ENCODE measurements at regions not wholly inside any gene's neighbourhood (a gene's known extent, or its start where the extent isn't known, plus 50 kb on each side); places are given as distances from the start of the nearest gene placed in this dataset.
"Not testable (repeated sequence)": the region's sequence is repeated elsewhere in the genome, so short reads cannot be mapped to it uniquely, and the experiment has no call there.

DNA sequence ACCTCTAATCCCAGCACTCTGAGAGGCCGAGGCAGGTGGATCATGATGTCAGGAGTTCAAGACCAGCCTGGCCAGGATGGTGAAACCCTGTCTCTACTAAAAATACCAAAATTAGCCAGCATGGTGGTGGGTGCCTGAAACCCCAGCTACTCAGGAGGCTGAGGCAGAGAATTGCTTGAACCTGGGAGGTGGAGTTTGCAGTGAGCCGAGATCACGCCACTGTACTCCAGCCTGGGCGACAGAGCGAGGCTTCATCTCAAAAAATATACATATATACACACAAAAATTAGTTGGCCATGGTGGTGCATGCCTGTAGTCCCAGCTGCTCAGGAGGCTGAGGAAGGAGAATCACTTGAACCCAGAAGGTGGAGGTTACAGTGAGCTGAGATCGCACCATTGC lies 273.6 kb downstream of the GOLGA6L6 start:
- DNase-seq (ENCODE audit: low read depth, low spot score): not testable (repeated sequence)

DNA sequence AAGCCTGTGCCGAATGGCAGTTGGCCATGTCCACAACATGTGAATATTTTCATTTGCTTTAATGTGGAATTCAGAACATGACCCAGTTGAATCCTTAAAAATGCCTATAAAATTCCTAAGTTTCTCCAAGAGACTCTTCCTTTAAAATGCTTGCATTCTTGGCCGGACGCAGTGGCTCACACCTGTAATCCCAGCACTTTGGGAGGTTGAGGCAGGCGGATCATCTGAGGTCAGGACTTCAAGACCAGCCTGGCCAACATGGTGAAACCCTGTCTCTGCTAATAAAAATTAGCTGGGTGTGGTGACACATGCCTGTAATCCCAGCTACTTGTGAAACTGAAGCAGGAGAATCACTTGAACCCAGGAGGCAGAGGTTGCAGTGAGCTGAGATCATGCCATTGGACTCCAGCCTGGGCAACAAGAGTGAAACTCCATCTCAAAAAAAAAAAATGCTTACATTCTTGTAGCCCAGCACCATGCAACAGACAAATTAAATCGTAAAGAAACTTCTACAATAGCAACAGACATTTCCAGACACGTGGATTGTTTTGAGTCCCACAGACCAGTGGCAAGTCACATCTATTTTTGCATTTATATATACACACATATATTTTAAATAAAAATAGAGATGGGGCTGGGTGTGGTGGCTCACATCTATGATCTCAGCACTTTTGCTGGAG lies 274.4 kb downstream of the GOLGA6L6 start:
- DNase-seq (ENCODE audit: low read depth, low spot score): not testable (repeated sequence)

DNA sequence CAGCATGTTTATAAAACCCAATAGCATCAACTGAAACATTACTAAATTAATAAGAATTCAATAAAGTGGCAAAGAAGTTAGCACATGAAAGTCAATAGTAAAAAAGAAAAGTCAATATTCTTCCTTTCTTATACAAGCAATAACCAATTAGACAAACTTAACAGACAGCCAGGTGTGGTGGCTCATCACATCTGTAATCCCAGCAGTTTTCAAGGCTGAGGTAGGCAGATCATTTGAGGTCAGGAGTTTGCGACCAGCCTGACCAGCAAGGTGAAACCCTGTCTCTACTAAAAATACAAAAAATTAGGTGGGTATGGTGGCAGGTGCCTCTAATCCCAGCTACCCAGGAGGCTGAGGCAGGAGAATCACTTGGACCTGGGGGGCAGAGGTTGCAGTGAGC lies 275.9 kb downstream of the GOLGA6L6 start:
- DNase-seq (ENCODE audit: low read depth, low spot score): not testable (repeated sequence)

DNA sequence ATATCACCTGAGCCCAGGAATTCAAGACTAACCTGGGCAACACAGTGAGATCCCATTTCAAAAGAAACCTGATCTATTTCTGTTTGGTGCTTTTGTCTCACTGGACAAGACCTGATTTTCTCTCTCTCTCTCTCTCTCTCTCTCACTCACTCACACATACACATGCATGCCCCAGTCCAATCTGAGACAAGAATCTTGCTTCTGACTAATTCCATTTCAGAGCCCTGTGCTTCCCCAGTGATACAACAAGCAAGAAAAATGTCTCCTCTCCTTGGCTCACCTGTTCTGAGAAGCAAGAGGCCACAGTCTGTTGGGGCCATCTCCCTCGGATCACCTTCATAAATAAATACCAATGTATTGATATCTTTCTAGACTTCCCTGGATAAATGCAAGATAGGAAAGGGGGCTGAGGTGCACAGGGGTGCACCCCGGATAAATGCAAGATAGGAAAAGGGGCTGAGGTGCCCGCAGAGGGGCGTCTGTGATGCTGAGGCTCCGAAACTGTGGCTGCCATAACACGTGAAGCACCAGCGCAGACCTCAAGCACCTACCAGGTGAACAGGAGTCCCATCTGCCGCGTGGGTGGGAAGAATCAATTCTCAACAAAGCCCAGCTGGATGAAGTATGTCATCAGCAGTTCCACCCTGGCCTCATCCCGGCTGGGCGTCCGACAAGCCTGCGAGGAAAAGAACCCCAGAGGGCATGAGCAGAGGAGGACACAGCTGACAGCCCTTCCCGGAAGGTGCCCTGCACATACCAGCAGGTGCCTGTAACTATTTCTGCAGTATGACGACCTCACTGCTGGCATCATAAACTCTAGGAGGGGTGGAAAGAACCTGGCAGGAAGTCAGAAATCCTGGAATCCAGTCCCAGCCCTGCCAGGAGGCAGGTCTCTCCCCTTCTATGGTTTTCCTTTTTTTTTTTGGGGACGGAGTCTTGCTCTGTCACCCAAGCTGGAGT lies 280.0 kb downstream of the GOLGA6L6 start:
- not testable (repeated sequence) for DNase-seq (ENCODE audit: low read depth, low spot score)

DNA sequence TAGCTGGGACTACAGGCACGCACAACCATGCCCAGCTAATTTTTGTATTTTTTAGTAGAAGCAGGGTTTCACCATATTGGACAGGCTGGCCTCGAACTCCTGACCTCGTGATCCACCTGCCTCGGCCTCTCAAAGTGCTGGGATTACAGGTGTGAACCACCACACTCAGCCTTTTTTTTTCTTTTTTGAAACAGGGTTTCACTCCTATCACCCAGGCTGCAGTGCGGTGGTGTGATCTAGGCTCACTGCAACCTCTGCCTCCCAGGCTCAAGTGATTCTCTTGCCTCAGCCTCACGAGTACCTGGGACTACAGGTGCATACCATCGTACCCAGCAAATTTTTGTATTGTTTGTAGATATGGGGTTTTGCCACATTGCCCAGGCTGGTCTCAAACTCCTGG lies 280.9 kb downstream of the GOLGA6L6 start:
- not testable (repeated sequence) for DNase-seq (ENCODE audit: low read depth, low spot score)

DNA sequence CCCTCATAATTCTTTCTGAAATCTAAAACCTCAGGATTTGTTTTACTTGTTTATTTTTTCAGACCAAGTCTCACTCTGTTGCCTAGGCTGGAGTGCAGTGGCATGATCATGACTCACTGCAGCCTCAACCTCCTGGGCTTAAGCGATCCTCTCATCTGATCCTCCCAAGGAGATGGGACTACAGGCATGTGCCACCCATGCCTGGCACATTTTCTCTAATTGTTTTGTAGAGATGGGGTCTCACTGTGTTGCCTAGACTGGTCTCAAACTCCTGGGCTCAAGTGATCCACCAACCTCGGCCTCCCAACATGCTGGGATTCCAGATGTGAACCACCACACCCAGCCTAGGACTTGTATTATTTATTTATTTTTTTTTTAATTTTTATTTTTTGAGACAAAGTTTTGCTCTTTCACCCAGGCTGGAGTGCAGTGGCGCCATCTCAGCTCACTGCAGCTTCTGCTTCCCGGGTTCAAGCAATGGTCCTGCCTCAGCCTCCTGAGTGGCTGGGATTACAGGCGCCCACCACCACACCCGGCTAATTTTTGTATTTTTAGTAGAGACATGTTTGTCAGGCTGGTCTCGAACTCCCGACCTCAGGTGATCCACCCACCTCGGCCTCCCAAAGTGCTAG lies 281.9 kb downstream of the GOLGA6L6 start:
- not testable (repeated sequence) for DNase-seq (ENCODE audit: low read depth, low spot score)

DNA sequence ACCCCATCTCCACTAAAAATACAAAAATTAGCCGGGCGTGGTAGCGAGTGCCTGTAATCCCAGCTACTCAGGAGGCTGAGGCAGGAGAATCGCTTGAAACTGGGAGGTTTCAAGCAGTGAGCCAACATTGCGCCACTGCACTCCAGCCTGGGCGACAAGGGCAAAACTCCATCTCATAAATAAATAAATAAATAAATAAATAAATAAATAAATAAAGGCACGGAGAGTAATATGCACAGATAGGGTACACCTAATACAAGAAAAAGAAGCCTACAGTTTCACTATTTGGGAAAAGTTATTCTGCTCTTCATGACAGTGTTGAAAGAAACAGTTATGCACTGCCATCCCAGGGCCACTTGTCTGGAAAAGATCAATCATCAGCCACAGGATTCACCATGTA lies 285.2 kb downstream of the GOLGA6L6 start:
- not testable (repeated sequence) for DNase-seq (ENCODE audit: low read depth, low spot score)

DNA sequence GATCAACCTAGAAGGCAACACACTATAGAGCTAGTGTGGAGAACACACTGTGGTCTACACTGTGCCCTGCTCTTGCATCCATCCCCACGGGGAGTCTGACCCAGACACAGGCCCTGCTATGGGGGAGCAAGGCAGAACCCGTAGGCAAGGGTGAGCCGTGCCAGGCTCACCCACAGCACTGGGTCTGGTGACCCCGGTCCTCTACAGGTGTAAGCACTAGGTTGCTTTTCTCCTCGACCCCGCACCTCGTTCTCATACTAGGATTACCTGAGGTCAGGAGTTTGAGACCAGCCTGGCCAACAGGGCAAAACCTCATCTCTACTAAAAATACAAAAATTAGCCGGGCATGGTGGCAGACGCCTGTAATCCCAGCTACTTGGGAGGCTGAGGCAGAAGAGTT lies 286.0 kb downstream of the GOLGA6L6 start:
- not testable (repeated sequence) for DNase-seq (ENCODE audit: low read depth, low spot score)

DNA sequence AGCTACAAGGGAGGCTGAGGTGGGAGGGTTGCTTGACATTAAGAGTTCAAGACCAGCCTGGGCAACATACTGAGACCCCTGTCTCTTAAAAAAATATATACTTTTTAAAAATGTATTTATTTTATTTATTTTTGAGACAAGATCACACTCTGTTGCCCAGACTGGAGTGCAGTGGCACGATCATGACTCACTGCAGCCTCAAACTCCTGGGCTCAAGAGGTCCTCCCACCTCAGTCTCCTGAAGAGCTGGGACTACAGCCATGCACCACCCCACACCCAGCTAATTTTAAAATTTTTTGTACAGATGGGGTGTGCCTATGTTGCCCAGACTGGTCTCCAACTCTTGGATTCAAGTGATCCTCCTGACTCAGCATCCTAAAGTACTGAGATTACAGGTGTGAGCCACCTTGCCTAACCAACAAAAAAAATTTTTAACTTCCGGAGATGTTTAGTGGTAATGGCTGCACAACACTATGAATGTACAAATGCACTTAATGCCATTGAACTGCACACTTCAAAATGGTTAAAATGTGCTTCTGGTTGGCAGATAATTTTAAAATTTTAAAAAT lies 288.5 kb downstream of the GOLGA6L6 start:
- DNase-seq (ENCODE audit: low read depth, low spot score): not testable (repeated sequence)

DNA sequence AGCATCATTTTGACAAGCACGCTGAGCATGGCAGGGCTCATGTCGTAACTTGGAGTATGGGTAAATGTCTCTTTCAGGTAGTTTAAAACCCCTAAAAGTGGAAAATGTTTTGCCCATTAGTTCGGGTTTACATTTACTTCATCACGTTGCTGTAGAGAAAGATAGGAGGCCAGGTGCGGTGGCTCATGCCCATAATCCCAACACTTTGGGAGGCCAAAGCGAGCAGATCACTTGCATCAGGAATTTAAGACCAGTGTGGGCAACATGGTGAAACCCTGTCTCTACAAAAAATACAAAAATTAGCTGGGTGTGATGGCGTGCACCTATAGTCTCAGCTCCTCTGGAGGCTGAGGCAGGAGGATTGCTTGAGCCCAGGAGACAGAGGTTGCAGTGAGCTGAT lies 289.6 kb downstream of the GOLGA6L6 start:
- DNase-seq (ENCODE audit: low read depth, low spot score): not testable (repeated sequence)

DNA sequence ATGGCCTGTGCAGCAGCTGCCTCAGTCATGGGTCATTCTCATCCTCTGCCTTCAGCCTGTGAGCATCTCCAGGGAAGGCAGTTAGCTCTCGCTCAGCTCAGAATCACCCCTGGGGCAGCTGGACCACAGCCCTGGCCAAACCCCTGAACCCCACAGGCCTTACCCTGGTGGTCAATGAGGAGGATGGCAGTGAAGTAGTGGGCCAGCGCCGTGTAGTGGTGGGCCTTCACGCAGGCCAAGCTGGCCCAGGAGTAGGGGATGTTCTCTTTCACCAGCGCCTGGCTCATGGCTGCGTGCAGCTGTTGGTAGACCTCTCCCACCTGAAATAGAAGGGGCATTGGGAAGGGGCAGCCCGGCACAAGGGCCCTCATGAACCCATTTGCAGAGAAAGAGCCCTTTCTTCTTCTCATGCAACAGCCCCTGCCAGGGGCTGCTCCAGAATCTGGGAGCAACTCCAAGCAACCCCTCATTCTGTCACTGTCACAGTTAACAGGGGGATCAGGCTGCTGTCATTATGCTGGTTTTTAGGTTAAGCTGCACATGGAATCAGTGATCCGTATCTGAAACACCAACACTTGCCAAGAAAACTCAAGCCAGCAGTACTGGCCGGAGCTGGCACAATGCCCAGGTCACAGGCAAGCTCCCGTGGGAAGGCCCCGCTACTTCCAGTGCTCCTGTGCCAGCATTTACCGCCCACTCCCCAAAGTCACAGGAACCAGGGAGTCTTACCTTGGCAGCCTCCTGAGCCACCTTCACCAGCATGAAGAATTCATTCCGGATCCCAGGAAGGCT lies 290.2 kb downstream of the GOLGA6L6 start:
- DNase-seq (ENCODE audit: low read depth, low spot score): not testable (repeated sequence)

DNA sequence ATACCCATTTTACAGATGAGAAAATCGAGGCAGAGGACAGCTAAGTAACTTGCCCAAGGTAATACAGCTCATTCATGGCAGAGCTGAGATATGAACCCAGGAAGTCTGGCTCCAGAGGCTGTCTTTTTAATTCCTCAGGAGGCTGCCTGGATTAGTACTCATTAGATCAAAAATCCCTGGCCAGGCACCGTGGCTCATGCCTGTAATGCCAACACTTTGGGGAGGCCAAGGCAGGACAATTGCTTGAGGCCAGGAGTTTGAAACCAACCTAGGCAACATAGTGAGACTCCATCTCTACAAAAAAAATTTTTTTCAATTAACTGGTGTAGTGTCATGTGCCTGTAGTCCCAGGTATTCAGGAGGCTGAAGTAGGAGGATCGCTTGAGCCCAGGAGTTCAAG lies 291.4 kb downstream of the GOLGA6L6 start:
- DNase-seq (ENCODE audit: low read depth, low spot score): not testable (repeated sequence)

DNA sequence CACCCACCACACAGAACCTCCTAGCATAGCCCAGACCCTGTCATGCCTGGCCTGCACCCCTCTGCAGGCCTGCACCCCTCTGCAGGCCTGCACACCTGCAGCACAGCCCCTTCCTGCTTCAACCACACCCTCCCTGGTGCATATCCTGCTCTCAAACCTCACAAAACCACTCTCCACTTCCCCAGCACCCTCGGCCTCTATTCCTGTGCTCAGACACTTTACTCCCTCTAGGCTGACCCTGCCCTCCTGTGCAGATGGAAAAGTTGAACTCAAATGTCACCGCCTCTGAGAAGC lies 292.0 kb downstream of the GOLGA6L6 start:
- not testable (repeated sequence) for DNase-seq (ENCODE audit: low read depth, low spot score)

DNA sequence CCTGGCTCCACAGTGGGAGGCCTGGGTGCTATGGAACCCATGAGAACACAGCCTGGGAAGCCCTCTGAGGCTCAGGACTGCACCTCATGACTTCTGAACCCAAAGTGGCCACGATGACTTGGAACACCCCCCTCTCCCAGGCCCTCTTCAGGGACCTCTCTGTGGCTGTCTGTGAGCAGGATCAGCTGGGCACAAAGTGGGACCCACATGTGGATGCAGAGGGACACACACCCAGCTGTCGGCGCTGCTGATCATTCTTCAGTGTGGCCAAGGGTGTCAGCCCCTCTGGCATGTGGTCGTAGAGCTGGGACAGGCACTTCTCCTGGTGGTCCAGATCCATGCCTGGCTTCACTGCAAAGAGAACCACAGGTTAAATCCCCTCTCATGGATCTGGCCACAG lies 293.2 kb downstream of the GOLGA6L6 start:
- DNase-seq (ENCODE audit: low read depth, low spot score): not testable (repeated sequence)

DNA sequence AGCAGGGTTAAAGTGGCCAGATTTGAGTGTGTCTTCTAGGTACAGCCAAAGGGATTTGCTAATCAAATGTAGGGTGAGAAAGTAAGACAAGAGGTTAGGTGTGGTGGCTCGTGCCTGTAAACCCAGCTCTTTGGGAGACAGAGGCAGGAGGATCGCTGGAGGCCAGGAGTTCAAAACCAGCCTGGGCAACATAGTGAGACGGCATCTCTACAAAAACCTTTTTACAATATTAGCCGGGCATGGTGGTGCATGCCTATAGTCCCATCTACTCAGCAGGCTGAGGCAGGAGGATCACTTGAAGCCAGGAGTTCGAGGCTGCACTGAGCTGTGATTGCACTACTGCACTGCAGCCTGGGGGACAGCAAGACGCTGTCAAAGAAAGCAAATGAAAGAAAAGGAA lies 294.5 kb downstream of the GOLGA6L6 start:
- not testable (repeated sequence) for DNase-seq (ENCODE audit: low read depth, low spot score)

DNA sequence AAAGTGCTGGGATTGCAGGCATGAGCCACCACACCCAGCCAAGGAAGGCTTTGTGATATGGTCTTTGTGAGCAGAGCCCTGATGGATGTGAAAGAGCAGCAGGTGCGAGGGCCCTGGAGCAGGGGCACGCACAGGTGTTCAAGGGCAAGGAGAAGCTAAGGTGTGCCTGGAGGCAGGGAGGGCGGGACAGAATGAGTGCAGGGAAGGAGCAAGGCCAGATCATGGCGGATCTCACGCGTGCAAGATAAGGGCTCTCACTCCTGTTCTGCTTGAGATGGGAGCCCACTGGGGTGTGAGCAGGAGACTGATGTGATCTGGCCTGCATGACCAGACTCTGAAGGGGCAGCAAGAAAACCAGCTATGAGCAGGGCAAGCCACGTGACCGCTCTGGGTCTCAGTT lies 295.0 kb downstream of the GOLGA6L6 start:
- not testable (repeated sequence) for DNase-seq (ENCODE audit: low read depth, low spot score)

DNA sequence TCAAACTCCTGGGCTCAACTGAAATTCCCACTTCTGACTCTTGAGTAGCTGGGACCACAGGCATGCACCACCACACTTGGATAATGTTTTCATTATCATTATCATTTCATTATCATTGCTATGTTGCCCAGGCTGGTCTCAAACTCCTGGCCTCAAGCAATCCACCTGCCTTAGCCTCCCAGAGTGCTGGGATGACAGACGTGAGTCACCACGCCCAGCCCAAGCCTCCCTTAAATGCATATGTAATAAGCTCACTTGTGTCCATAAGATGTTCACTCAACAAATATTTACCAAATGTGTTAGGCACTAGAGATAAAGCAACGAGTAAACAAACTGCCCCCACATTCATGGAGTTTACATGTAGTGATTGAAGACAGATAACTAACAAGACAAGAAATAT lies 295.7 kb downstream of the GOLGA6L6 start:
- not testable (repeated sequence) for DNase-seq (ENCODE audit: low read depth, low spot score)

DNA sequence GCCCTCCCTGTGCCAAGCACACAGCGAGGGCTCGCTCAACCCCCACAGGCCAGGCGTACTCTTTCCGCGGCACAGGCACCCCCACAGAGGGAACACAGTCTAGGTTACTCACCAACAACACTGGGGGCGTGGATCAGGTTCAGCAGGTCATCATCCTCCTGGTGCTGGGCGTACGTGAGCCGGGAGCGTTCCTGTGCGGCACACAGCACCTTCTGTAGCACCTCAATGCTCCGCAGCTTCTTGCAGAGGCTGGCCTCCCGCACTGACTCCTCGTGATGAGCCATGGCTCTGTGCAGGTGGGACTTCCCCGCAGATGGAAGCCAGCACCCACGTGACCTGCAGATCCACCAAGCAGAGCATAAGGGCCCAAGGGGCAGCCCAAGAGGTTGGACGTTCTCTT lies 296.8 kb downstream of the GOLGA6L6 start:
- DNase-seq (ENCODE audit: low read depth, low spot score): not testable (repeated sequence)

DNA sequence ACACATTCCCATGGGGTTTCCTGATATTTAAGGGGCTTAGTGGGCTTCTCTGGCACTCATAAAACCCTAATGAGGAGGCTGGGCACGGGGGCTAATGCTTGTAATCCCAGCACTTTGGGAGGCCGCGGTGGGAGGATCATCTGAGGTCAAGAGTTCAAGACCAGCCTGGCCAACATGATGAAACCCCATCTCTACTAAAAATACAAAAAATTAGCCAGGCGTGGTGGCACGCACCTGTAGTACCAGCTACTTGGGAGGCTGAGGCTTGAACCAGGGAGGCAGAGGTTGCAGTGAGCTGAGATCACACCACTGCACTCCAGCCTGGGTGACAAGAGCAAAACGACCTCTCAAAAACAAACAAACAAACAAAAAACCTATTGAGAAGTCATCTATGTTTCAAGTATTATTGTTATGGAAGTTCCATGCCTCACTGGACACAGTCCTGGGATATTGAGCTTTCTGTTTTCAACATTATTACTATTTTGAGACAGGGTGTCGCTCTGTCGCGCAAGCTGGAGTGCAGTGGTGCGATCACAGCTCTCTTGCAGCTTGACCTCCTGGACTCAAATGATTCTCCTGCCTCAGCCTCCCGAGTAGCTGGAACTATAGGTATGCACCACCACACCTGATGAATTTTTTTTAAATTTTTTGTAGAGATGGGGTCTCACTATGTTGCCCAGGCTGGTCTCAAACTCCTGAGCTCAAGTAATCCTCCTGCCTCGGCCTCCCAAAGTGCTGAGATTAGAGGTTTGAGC lies 297.9 kb downstream of the GOLGA6L6 start:
- DNase-seq (ENCODE audit: low read depth, low spot score): not testable (repeated sequence)

DNA sequence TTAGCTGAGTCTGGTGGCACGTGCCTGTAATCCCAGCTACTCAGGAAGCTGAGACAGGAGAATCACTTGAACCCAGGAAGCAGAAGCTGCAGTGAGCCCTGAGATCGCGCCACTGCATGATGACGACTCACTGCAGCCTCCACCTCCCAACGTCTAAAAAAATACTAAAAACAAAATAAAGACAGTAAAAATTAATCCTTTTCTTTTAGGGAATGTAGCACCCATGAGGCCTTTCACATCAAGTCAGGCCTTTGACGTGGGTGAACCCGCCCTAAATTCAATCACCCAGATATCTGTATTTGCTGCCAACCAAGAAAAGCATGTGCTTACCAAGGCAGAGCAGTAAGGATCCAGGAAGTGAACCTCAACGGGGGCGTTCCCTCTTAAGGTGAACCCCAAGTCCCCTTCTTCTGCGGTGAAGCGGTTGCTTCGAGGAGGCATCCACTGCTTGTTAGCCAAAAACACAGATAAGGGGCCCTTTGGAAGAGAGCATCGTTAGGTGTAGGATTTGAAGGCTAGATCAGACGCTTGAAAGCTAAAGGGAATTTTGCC lies 301.2 kb downstream of the GOLGA6L6 start:
- DNase-seq (ENCODE audit: low read depth, low spot score): not testable (repeated sequence)
